Astrocyte (in vitro differentiated cells and primary cell): ENCODE measurements at regions not wholly inside any gene's neighbourhood (a gene's known extent, or its start where the extent isn't known, plus 50 kb on each side); places are given as distances from the start of the nearest gene placed in this dataset.

Source experiments
- DNase-seq: peaks from one replicate; pipeline ENCODE4 v3.0.0-alpha.2; 2010; ENCODE audit warnings: low read depth
- FAIRE-seq: peaks from 2 replicates; lab custom pipeline; 2011; peaks lifted over from hg19 to GRCh38; lab: Jason Lieb, UNC
- H2AFZ ChIP-seq: 2 replicates; pipeline ENCODE4 v1.6.0; 2012; ENCODE audit warnings: low read depth, low read length, inconsistent platforms
- H3K27ac ChIP-seq: 2 replicates; pipeline ENCODE4 v1.5.1; 2011; ENCODE audit warnings: low read depth, low read length, inconsistent platforms
- H3K27me3 ChIP-seq: 2 replicates; pipeline ENCODE4 v1.6.0; 2011; ENCODE audit warnings: low read length, inconsistent platforms; ENCODE audit not compliant: insufficient read depth
- H3K36me3 ChIP-seq: 2 replicates; pipeline ENCODE4 v1.5.1; 2011; ENCODE audit warnings: low read length, inconsistent platforms; ENCODE audit not compliant: insufficient read depth
- H3K4me1 ChIP-seq: 2 replicates; pipeline ENCODE4 v1.5.1; 2011; ENCODE audit warnings: low read length, inconsistent platforms; ENCODE audit not compliant: insufficient read depth
- H3K4me2 ChIP-seq: 2 replicates; pipeline ENCODE4 v1.6.0; 2012; ENCODE audit warnings: low read length, inconsistent platforms
- H3K4me3 ChIP-seq: 2 replicates; pipeline ENCODE4 v1.5.1; 2011; ENCODE audit warnings: low read depth, mild to moderate bottlenecking, low read length, inconsistent platforms; ENCODE audit not compliant: insufficient read depth
- H3K79me2 ChIP-seq: 2 replicates; pipeline ENCODE4 v1.6.0; 2012; ENCODE audit warnings: mild to moderate bottlenecking, low read length, inconsistent platforms; ENCODE audit not compliant: insufficient read depth
- H3K9ac ChIP-seq: 2 replicates; pipeline ENCODE4 v1.6.0; 2012; ENCODE audit warnings: mild to moderate bottlenecking, low read length, inconsistent platforms
- H3K9me3 ChIP-seq: 2 replicates; pipeline ENCODE4 v1.5.1; 2012; ENCODE audit warnings: low read depth, mild to moderate bottlenecking, low read length, inconsistent platforms; ENCODE audit not compliant: insufficient read depth
- H4K20me1 ChIP-seq: 2 replicates; pipeline ENCODE4 v1.6.0; 2012; ENCODE audit warnings: low read length, inconsistent platforms; ENCODE audit not compliant: insufficient read depth
- H3K27ac Mint-ChIP-seq: one replicate; pipeline ENCODE4 v1.8.0; 2021; ENCODE audit warnings: mild to moderate bottlenecking, mixed read lengths; ENCODE audit not compliant: unreplicated experiment
- H3K27me3 Mint-ChIP-seq: one replicate; pipeline ENCODE4 v1.8.0; 2021; ENCODE audit warnings: low read depth, mixed read lengths; ENCODE audit not compliant: unreplicated experiment
- H3K36me3 Mint-ChIP-seq: one replicate; pipeline ENCODE4 v1.8.0; 2021; ENCODE audit warnings: low read depth, mixed read lengths; ENCODE audit not compliant: unreplicated experiment
- H3K4me1 Mint-ChIP-seq: one replicate; pipeline ENCODE4 v1.8.0; 2021; ENCODE audit warnings: low read depth, mixed read lengths; ENCODE audit not compliant: unreplicated experiment
- H3K4me3 Mint-ChIP-seq: one replicate; pipeline ENCODE4 v1.8.0; 2021; ENCODE audit warnings: mild to moderate bottlenecking, moderate library complexity, mixed read lengths; ENCODE audit not compliant: unreplicated experiment
- H3K9me3 Mint-ChIP-seq: one replicate; pipeline ENCODE4 v1.8.0; 2021; ENCODE audit warnings: mild to moderate bottlenecking, mixed read lengths; ENCODE audit not compliant: unreplicated experiment
- EZH2 ChIP-seq: IDR thresholded peaks from 2 replicates; pipeline ENCODE4 v1.6.1; 2012; ENCODE audit warnings: mild to moderate bottlenecking, low read length, inconsistent platforms; ENCODE audit not compliant: insufficient read depth
- TF ChIP-seq, protein P1 (sequence below): IDR thresholded peaks from 2 replicates; pipeline ENCODE4 v1.5.1; 2011; ENCODE audit warnings: low read depth, mild to moderate bottlenecking, inconsistent platforms, low read length, moderate library complexity; ENCODE audit not compliant: insufficient read depth

- H3K9ac ChIP-seq: peak overlapping the region; percentile 70
- H3K27ac ChIP-seq: peak overlapping the region; percentile 82
- no peaks in the 10 kb centered on the region for H4K20me1 ChIP-seq
- H3K4me1 ChIP-seq: peaks cover 19% of the 10 kb centered on the region
- Mint-ChIP-seq H3K9me3 (peaks cover under 1% of the 10 kb centered on the region), H3K4me1 (peaks cover 30% of the 10 kb centered on the region), H3K4me3 (no peak overlapping the region), H3K27me3 (no peaks in the 10 kb centered on the region), H3K27ac (peak overlapping the region; percentile 94), H3K36me3 (no peaks in the 10 kb centered on the region)
- TF ChIP-seq, protein P1, sequence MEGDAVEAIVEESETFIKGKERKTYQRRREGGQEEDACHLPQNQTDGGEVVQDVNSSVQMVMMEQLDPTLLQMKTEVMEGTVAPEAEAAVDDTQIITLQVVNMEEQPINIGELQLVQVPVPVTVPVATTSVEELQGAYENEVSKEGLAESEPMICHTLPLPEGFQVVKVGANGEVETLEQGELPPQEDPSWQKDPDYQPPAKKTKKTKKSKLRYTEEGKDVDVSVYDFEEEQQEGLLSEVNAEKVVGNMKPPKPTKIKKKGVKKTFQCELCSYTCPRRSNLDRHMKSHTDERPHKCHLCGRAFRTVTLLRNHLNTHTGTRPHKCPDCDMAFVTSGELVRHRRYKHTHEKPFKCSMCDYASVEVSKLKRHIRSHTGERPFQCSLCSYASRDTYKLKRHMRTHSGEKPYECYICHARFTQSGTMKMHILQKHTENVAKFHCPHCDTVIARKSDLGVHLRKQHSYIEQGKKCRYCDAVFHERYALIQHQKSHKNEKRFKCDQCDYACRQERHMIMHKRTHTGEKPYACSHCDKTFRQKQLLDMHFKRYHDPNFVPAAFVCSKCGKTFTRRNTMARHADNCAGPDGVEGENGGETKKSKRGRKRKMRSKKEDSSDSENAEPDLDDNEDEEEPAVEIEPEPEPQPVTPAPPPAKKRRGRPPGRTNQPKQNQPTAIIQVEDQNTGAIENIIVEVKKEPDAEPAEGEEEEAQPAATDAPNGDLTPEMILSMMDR: no peak
- no peak for TF ChIP-seq EZH2
- no peaks in the 10 kb centered on the region for H3K9me3 ChIP-seq
- no peaks in the 10 kb centered on the region for H3K27me3 ChIP-seq
- peak overlapping the region; percentile 23 for H3K4me3 ChIP-seq
- no peaks in the 10 kb centered on the region for H3K79me2 ChIP-seq
- peak overlapping the region; percentile 39 for H2AFZ ChIP-seq
- H3K36me3 ChIP-seq: no peaks in the 10 kb centered on the region
- no peak for DNase-seq
- FAIRE-seq: no peak
- H3K4me2 ChIP-seq: peak overlapping the region; percentile 80
Observed at GRCh38 chr13:103283451-103283820, 217.2 kb upstream of the SLC10A2 start.

GRCh38 chr13:103282571-103283450 lies 216.6 kb upstream of the SLC10A2 start:
- H3K9me3 Mint-ChIP-seq: peaks cover 2% of the 10 kb centered on the region
- peak overlapping the region; percentile 94 for H3K27ac Mint-ChIP-seq
- Histone ChIP-seq H4K20me1 (no peaks in the 10 kb centered on the region), H3K9ac (peak overlapping the region; percentile 70), H3K27me3 (no peaks in the 10 kb centered on the region), H3K4me3 (peak overlapping the region; percentile 23), H3K36me3 (no peaks in the 10 kb centered on the region), H2AFZ (peak overlapping the region; percentile 39), H3K9me3 (no peaks in the 10 kb centered on the region), H3K4me2 (peak overlapping the region; percentile 80), H3K4me1 (peaks cover 12% of the 10 kb centered on the region), H3K79me2 (no peaks in the 10 kb centered on the region), H3K27ac (peak overlapping the region; percentile 82)
- TF ChIP-seq, protein P1: no peak
- TF ChIP-seq EZH2: no peak
- peak; percentile 93 for DNase-seq
- no peaks in the 10 kb centered on the region for H3K36me3 Mint-ChIP-seq
- no peak overlapping the region for H3K4me3 Mint-ChIP-seq
- H3K27me3 Mint-ChIP-seq: no peaks in the 10 kb centered on the region
- peaks cover 26% of the 10 kb centered on the region for H3K4me1 Mint-ChIP-seq
- FAIRE-seq: no peak
